H1 (cell line): ENCODE measurements at regions not wholly inside any gene's neighbourhood (a gene's known extent, or its start where the extent isn't known, plus 50 kb on each side); places are given as distances from the start of the nearest gene placed in this dataset.

Experiments used
- CTCF ChIA-PET: fragments of 300-600 bp; sonication (Branson Sonifier 250); formaldehyde crosslinking; loops from one replicate; lab custom pipeline; 2021; ENCODE audit not compliant: partially characterized antibody; lab: Charles Lee
- POLR2A ChIA-PET: fragments of 300-600 bp; sonication (Branson Sonifier 250); formaldehyde crosslinking; loops from one replicate; lab custom pipeline; 2021; ENCODE audit warnings: inconsistent platforms; ENCODE audit not compliant: partially characterized antibody; lab: Charles Lee
- DNase-seq, 2 experiments: peaks; one replicate each; pipeline versions ENCODE4 v3.0.0 to v3.0.0-alpha.2; 2010 to 2022; ENCODE audit warnings: low spot score in 2 of 2, low read depth in 1 of 2, mixed read lengths in 1 of 2
- FAIRE-seq: peaks from 2 replicates; lab custom pipeline; 2011; peaks lifted over from hg19 to GRCh38; lab: Jason Lieb, UNC
- H2AFZ ChIP-seq: 2 replicates; pipeline ENCODE4 v1.8.1; 2012; ENCODE audit warnings: low read length, inconsistent platforms
- H2AK5ac ChIP-seq: 2 replicates; pipeline ENCODE4 v1.6.1; 2013; ENCODE audit warnings: low read depth, low read length
- H2BK120ac ChIP-seq: replicated peaks from 2 replicates; pipeline ENCODE3; 2013; ENCODE audit warnings: low read depth, low read length, inconsistent platforms
- H2BK12ac ChIP-seq: 2 replicates; pipeline ENCODE4 v1.6.1; 2013; ENCODE audit warnings: low read depth, low read length
- H2BK15ac ChIP-seq: 2 replicates; pipeline ENCODE4 v1.6.1; 2013; ENCODE audit warnings: low read length
- H2BK20ac ChIP-seq: 2 replicates; pipeline ENCODE4 v1.6.1; 2013; ENCODE audit warnings: low read length
- H2BK5ac ChIP-seq: 2 replicates; pipeline ENCODE4 v1.6.1; 2013; ENCODE audit warnings: low read depth, low read length
- H3K14ac ChIP-seq: 2 replicates; pipeline ENCODE4 v1.6.1; 2013; ENCODE audit warnings: inconsistent platforms; ENCODE audit not compliant: insufficient read length
- H3K18ac ChIP-seq: 2 replicates; pipeline ENCODE4 v1.6.1; 2013; ENCODE audit warnings: low read length; ENCODE audit errors: extremely low read depth
- H3K23ac ChIP-seq: 2 replicates; pipeline ENCODE4 v1.6.1; 2013; ENCODE audit warnings: inconsistent platforms; ENCODE audit not compliant: insufficient read length
- H3K23me2 ChIP-seq: 2 replicates; pipeline ENCODE4 v1.6.1; 2013; ENCODE audit warnings: low read depth, low read length
- H3K27ac ChIP-seq: 2 replicates; pipeline ENCODE4 v1.6.1; 2011; ENCODE audit warnings: low read depth, low read length, inconsistent platforms
- H3K27me3 ChIP-seq, 4 experiments: replicated peaks in 1 of 4; 1 replicate in 1 of 4; 2 replicates in 3 of 4; pipeline versions ENCODE4 v1.6.1 to v1.8.1; 2011 to 2013; ENCODE audit warnings: low read length in 3 of 4, mild to moderate bottlenecking in 3 of 4, inconsistent platforms in 2 of 4, mixed read lengths in 2 of 4, moderate library complexity in 1 of 4; ENCODE audit not compliant: control insufficient read depth in 3 of 4, insufficient read depth in 3 of 4; ENCODE audit errors: extremely low read depth in 1 of 4
- H3K36me3 ChIP-seq, 4 experiments: 2 replicates each; pipeline versions ENCODE4 v1.6.1 to v1.8.1; 2011 to 2013; ENCODE audit warnings: mild to moderate bottlenecking in 4 of 4, low read length in 3 of 4, moderate library complexity in 2 of 4, control low read depth in 1 of 4, inconsistent platforms in 1 of 4; ENCODE audit not compliant: insufficient read depth in 4 of 4, control insufficient read depth in 2 of 4
- H3K4ac ChIP-seq: replicated peaks from 2 replicates; pipeline ENCODE3; 2013; ENCODE audit warnings: low read length, low read depth, mixed read lengths, inconsistent platforms; ENCODE audit not compliant: insufficient read length
- H3K4me1 ChIP-seq, 4 experiments: replicated peaks in 1 of 4; 1 replicate in 1 of 4; 2 replicates in 3 of 4; pipeline versions ENCODE4 v1.6.1 to v1.8.1; 2011 to 2013; ENCODE audit warnings: low read length in 3 of 4, inconsistent platforms in 2 of 4, mixed read lengths in 1 of 4; ENCODE audit not compliant: insufficient read depth in 4 of 4, control insufficient read depth in 3 of 4
- H3K4me2 ChIP-seq, 2 experiments: 2 replicates each; pipeline versions ENCODE4 v1.6.1 to v1.8.1; 2011 to 2013; ENCODE audit warnings: low read depth in 2 of 2, low read length in 2 of 2, control low read depth in 1 of 2, inconsistent platforms in 1 of 2, mild to moderate bottlenecking in 1 of 2; ENCODE audit not compliant: insufficient read depth in 1 of 2
- H3K4me3 ChIP-seq, 4 experiments: fragments of 200-600, 300-600 bp in 1 of 4; sonication (generic), shearing (Covaris generic), sonication (Bioruptor Twin) in 1 of 4; 2 replicates each; pipeline versions ENCODE4 v1.5.1 to v1.8.1; 2011 to 2016; ENCODE audit warnings: low read length in 4 of 4, low read depth in 3 of 4, control low read depth in 2 of 4, inconsistent platforms in 2 of 4, mild to moderate bottlenecking in 2 of 4, mixed read lengths in 1 of 4, moderate library complexity in 1 of 4; ENCODE audit not compliant: insufficient read depth in 2 of 4; ENCODE audit errors: extremely low read depth in 1 of 4
- H3K56ac ChIP-seq: replicated peaks from 2 replicates; pipeline ENCODE3; 2013; ENCODE audit warnings: low read depth, mild to moderate bottlenecking, mixed read lengths, low read length, inconsistent platforms; ENCODE audit not compliant: insufficient read length
- H3K79me1 ChIP-seq: 2 replicates; pipeline ENCODE4 v1.6.1; 2013; ENCODE audit warnings: low read depth, low read length, control low read depth
- H3K79me2 ChIP-seq, 2 experiments: 2 replicates each; pipeline versions ENCODE4 v1.6.1 to v1.8.1; 2012 to 2013; ENCODE audit warnings: low read length in 2 of 2, mild to moderate bottlenecking in 2 of 2, inconsistent platforms in 1 of 2; ENCODE audit not compliant: insufficient read depth in 2 of 2, control insufficient read depth in 1 of 2
- H3K9ac ChIP-seq, 4 experiments: replicated peaks in 1 of 4; 1 replicate in 1 of 4; 2 replicates in 3 of 4; pipeline versions ENCODE4 v1.6.1 to v1.8.1; 2011 to 2013; ENCODE audit warnings: low read depth in 3 of 4, low read length in 3 of 4, control low read depth in 2 of 4, mild to moderate bottlenecking in 2 of 4, moderate library complexity in 2 of 4, inconsistent platforms in 1 of 4; ENCODE audit errors: extremely low read depth in 1 of 4
- H3K9me3 ChIP-seq, 2 experiments: 2 replicates each; pipeline versions ENCODE4 v1.6.1 to v1.8.1; 2012 to 2013; ENCODE audit warnings: mild to moderate bottlenecking in 2 of 2, moderate library complexity in 2 of 2, control low read depth in 1 of 2, inconsistent platforms in 1 of 2, low read depth in 1 of 2, low read length in 1 of 2, mixed read lengths in 1 of 2; ENCODE audit not compliant: insufficient read depth in 2 of 2
- H4K20me1 ChIP-seq, 2 experiments: replicated peaks in 1 of 2; 2 replicates each; pipeline versions ENCODE3 to v1.8.1; 2011 to 2013; ENCODE audit warnings: inconsistent platforms in 2 of 2, low read length in 2 of 2, mild to moderate bottlenecking in 1 of 2; ENCODE audit not compliant: insufficient read depth in 2 of 2, control insufficient read depth in 1 of 2
- H4K5ac ChIP-seq: 2 replicates; pipeline ENCODE4 v1.6.1; 2013; ENCODE audit warnings: low read length, low read depth, mixed read lengths, inconsistent platforms; ENCODE audit not compliant: insufficient read length
- H4K8ac ChIP-seq: 2 replicates; pipeline ENCODE4 v1.8.0; 2013; ENCODE audit warnings: mild to moderate bottlenecking, moderate library complexity, low read length, inconsistent platforms; ENCODE audit not compliant: insufficient read depth; ENCODE audit errors: extremely low read depth
- H4K91ac ChIP-seq: replicated peaks from 2 replicates; pipeline ENCODE3; 2013; ENCODE audit warnings: low read length, mixed read lengths, inconsistent platforms; ENCODE audit not compliant: insufficient read length
- BACH1 ChIP-seq: IDR thresholded peaks from 2 replicates; pipeline ENCODE4 v1.6.1; 2012; ENCODE audit warnings: low read length, improper control_type of control experiment
- JUND ChIP-seq: IDR thresholded peaks from 2 replicates; pipeline ENCODE4 v1.6.1; 2011; ENCODE audit warnings: mild to moderate bottlenecking, improper control_type of control experiment, low read length
- NRF1 ChIP-seq: IDR thresholded peaks from 2 replicates; pipeline ENCODE4 v1.6.1; 2011; ENCODE audit warnings: mild to moderate bottlenecking, low read depth, low read length, improper control_type of control experiment
- SP4 ChIP-seq: IDR thresholded peaks from 2 replicates; pipeline ENCODE4 v1.6.1; 2012; ENCODE audit warnings: low read length, inconsistent platforms
- TAF1 ChIP-seq: IDR thresholded peaks from 2 replicates; pipeline ENCODE4 v1.6.1; 2011; ENCODE audit warnings: mild to moderate bottlenecking, low read depth, low read length
- WGBS, 2 experiments: shearing (Covaris generic) in 1 of 2; methylation state at CpG; one replicate each; pipeline versions ENCODE4 v1.1.6 to v1.1.7; 2013 to 2015; ENCODE audit warnings: low lambda C conversion rate in 2 of 2, mixed read lengths in 2 of 2, inconsistent platforms in 1 of 2, low coverage in 1 of 2, missing lambda C conversion rate in 1 of 2; ENCODE audit not compliant: insufficient replicate concordance in 2 of 2, insufficient coverage in 1 of 2, insufficient read length in 1 of 2; ENCODE audit errors: extremely low coverage in 1 of 2, missing lambda C conversion rate in 1 of 2; 5-methylcytosine and 5-hydroxymethylcytosine counted together

DNA sequence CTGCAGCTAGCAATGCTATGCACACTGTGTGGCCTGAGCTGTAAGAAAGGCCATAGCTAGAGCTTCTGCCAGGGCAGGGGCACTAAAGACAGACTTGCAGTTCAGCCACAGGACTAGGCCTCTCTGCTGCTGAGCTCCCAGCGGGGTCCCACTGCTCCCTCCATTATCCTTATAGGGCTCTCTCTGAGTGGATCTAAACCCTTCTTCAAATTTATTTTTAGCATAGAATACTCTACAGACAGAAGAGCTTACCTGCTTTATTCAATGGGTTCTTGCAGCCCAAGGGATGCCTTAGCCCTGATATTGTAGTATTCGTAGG, 100.9 kb upstream of the MLN start:
- Histone ChIP-seq H2BK5ac (no peak overlapping the region), H3K27ac (no peak overlapping the region), H2AK5ac (no peak overlapping the region), H3K79me2 (no peaks in the 10 kb centered on the region), H4K20me1 (no peaks in the 10 kb centered on the region), H2AFZ (no peak overlapping the region), H3K9ac (no peak overlapping the region), H4K91ac (no peak overlapping the region), H2BK20ac (no peak overlapping the region), H3K23me2 (no peaks in the 10 kb centered on the region), H2BK120ac (no peak overlapping the region), H3K23ac (no peak overlapping the region), H3K4me2 (no peak overlapping the region), H3K4ac (no peak overlapping the region), H3K4me3 (no peak overlapping the region), H3K4me1 (peaks cover 0 to 5% (median under 1%) of the 10 kb centered on the region in 4 experiments; a peak in 2 of 7 replicates), H4K5ac (no peak overlapping the region), H3K18ac (no peak overlapping the region), H3K14ac (no peak overlapping the region), H3K9me3 (no peaks in the 10 kb centered on the region), H3K56ac (no peak overlapping the region), H3K79me1 (no peaks in the 10 kb centered on the region), H3K36me3 (no peaks in the 10 kb centered on the region), H2BK12ac (0 out of 2 replicates have a peak overlapping the region, but pooled peaks have one; percentile 39), H2BK15ac (no peak overlapping the region), H3K27me3 (no peaks in the 10 kb centered on the region; a peak in 3 of 7 replicates), H4K8ac (no peak overlapping the region)
- 97% methylated on average over 2 of the region's 2 CpGs; no CpG with 5 or more reads in 1 of the 2 experiments for WGBS, 2 experiments
- POLR2A ChIA-PET = no interaction called here
- CTCF ChIA-PET = interaction anchor here (0.7 to 1.5 kb wide), 5 partner anchors 30 to 123 kb away, joined by 3 to 4 read pairs (median 3); no protein-coding TSS in a partner anchor
- FAIRE-seq (no peak), DNase-seq (no peak)
- no peak for TF ChIP-seq NRF1
- no peak for TF ChIP-seq SP4
- TF ChIP-seq JUND = no peak
- TF ChIP-seq TAF1 = no peak
- TF ChIP-seq BACH1 = no peak
